GM18858 (cell line): ENCODE measurements at regions not wholly inside any gene's neighbourhood (a gene's known extent, or its start where the extent isn't known, plus 50 kb on each side); places are given as distances from the start of the nearest gene placed in this dataset.
"Not testable (repeated sequence)": the region's sequence is repeated elsewhere in the genome, so short reads cannot be mapped to it uniquely, and the experiment has no call there.

Experiments
- ATAC-seq: cut with Tn5 transposase; IDR thresholded peaks from one replicate; pipeline ENCODE4 v1.9.1; 2021; ENCODE audit not compliant: unreplicated experiment

DNA sequence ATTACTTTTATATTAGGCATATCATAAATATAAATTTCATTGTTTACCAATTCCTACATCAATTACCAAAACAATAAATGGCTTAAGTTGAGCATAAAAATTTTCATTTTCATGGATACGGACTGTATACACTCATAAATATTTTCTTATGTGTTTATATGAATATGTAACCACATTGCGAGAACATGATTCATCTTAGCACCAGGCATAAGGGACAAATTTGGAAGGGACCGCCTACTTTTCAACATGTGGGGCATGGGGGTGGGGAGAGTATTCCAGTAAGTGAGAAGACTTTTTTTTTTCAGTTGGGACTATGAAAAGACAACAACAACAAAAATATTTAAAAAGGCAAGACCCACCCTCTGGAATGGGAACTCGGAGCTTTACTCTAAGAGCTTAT, 296.1 kb downstream of the RAB38 start:
- ATAC-seq: no peak

- ATAC-seq: no peak
These were observed 296.8 kb downstream of the RAB38 start for GRCh38 chr11:87878373-87878825.

DNA sequence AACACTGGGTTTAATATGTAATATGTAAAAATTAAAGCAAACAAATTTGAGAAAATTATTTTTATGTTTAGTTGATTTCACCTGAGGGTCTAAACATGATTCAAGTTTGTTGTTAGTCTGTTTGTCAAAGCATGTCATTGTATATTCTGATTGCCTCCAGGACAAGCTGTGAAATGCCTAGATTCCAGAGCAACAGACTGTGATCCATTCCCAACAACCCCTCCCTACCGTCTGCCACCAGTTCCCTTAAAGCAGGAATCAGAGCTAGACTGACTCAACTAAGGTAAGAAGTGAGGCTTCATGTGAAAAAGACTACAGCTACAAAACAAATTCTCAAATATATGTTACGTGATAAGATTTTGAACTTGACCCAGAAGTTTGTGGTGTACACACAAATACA, 304.2 kb downstream of the RAB38 start:
- ATAC-seq: no peak

DNA sequence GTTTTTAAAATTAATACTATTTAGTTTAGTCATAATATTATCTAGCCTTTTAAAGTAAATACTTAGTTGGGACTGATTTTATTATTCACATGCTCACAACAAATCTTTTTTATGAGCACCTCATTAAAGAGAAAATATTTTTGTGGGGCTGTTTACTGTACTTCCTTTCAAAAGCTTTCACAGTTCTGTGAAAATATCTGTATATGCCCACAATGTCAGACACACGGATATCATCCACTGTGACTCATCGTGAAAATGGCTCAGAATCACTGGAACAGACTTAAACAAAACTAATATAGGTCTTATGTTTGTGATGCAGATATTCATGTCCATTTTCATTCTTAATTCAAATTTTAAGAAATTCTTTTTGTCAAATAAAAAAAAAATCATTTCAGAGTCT, 305.2 kb downstream of the RAB38 start:
- no peak for ATAC-seq

GRCh38 chr11:87866951-87867350, 308.3 kb downstream of the RAB38 start:
- no peak for ATAC-seq

DNA sequence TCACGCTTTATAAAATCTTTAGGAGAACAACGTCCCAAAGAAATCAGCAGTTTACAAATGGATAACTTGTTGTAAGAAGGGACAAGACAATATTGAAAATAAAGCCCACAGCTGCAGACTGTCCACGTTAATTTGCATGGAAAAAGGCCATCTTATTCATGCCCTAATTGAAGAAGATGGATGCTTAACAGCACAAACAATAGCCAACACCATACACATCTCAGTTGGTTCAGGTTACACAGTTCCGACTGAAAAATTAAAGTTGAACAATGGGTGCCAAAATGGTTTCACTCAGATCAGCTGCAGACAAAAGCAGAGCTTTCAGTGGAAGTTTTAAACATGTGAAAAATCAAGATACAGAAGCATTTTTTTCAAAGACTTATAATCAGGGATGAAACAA, 314.2 kb downstream of the RAB38 start:
- no peak for ATAC-seq

- no peak for ATAC-seq
These were observed 315.6 kb downstream of the RAB38 start for GRCh38 chr11:87859636-87860035.

- no peak for ATAC-seq
These were observed 323.4 kb downstream of the RAB38 start for GRCh38 chr11:87851827-87852226.

DNA sequence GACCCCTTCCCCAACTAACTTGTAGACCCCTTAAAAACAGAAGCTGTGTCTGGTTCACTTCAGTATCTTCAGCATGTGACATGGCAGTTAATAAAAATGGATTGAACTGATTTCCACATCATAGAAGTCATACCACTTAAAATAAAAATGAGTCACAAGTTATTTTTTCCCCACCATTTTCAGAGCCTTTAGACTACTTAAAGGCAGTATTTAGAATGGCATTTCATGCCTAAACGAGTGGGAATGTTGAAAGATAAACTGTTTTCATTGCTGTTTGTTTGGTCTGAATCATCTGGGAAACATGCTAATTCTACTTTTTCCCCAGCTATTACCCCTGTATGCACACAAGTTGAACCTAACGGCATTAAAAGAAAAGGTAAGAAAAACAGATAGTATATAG, 324.0 kb downstream of the RAB38 start:
- no peak for ATAC-seq

- no peak for ATAC-seq
These were observed 326.0 kb downstream of the RAB38 start for GRCh38 chr11:87849216-87849615.

GRCh38 chr11:87840786-87841185, 334.5 kb downstream of the RAB38 start:
- ATAC-seq: no peak

- no peak for ATAC-seq
These were observed 343.0 kb downstream of the RAB38 start for GRCh38 chr11:87832211-87832610.

DNA sequence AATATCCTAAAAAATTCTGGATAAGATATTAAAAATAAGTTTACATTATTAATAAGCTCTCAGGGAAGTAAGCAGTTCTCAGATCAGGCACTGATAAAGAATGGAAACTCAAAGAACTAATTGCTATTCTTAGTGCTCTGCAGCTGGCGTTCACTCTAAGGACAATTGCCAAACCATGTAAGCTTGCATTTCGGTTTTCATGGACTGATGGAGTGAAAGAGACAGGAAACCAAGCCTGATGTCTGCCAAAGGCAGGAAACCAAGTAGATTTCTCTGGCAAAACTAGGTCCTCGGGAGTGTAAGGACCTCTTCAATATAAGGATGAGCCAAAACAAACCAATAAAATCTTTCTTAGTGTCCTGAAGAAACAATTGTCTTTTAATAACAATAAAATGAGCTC, 355.2 kb downstream of the RAB38 start:
- ATAC-seq: no peak

DNA sequence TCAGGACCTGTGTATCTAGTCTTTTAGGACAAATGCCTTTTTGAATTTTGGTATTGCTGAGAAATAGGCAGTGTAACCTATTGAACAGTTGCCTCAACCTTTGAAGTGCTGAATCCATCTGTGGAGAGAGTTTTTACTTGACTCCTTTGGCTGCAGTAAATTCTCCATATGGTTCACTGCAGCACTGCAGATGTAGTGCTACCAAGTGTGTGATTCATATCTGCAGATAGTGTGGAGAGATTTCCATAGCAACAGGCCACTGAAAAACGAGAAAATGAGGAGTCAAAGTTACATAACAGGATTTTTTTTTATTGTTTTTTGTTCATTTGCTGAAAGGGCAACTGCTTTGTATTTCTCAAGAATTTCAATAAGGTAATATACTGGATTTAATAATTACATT, 356.1 kb downstream of the RAB38 start:
- ATAC-seq: no peak

GRCh38 chr11:87812571-87813365, 362.5 kb downstream of the RAB38 start:
- no peak for ATAC-seq

GRCh38 chr11:87810486-87810885, 364.8 kb downstream of the RAB38 start:
- no peak for ATAC-seq

GRCh38 chr11:87809256-87809655, 366.0 kb downstream of the RAB38 start:
- ATAC-seq: no peak

GRCh38 chr11:87804176-87804575, 371.1 kb downstream of the RAB38 start:
- no peak for ATAC-seq

- peak; percentile 55 for ATAC-seq
These were observed 371.5 kb downstream of the RAB38 start for GRCh38 chr11:87803748-87804147.

DNA sequence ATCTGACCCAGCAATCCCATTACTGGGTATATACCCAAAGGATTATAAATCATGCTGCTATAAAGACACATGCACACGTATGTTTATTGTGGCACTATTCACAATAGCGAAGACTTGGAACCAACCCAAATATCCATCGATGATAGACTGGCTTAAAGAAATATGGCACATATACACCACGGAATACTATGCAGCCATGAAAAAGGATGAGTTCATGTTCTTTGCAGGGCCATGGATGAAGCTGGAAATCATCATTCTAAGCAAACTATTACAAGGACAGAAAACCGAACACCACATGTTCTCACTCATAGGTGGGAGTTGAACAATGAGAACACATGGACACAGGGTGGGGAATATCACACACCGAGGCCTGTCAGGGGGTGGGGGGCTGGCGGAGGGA, 390.4 kb downstream of the RAB38 start:
- ATAC-seq: not testable (repeated sequence)

GRCh38 chr11:87780068-87780413, 395.2 kb downstream of the RAB38 start:
- ATAC-seq: no peak

DNA sequence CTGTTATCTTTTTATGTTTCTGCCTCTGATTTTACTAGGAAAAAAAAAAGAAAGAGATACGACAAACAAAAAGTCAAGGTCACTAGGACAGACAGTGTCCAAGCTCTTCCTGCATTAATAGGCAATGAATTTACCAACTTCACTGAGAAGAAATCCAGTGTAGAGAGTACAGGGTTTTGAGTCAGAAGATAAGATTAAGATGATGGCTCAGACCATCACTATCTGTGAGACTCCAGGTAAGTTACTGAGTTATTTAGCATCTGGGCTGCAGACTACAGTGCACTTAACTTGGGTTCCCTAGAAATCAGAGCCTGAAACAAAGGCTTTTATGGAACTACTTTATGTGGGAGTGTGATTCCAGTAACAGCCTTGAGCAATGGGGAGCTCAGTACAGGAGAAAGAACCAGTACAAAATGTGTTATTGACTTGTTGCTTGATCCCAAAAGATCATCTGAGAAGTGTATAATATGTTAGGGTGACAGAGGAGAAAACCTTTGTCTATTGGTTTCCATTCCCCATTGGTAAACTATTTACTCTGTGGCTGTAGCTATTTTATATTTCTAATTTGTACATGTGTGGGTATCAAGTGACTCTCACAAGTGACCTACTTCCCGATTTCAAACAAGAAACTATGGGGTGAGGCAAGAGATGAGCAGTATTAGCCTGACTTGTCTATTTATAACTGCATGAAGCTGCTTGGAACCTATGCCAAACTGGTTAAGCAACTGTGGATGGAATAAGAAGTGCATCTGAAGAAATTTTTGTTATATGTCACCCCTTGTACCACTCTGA, 395.8 kb downstream of the RAB38 start:
- no peak for ATAC-seq
